Neural cell (in vitro differentiated cells): ENCODE measurements at regions not wholly inside any gene's neighbourhood (a gene's known extent, or its start where the extent isn't known, plus 50 kb on each side); places are given as distances from the start of the nearest gene placed in this dataset.

Experiments
- EP300 ChIP-seq: fragments of 450-650 bp; conservative IDR thresholded peaks from 2 replicates; pipeline ENCODE4 v1.6.1; 2014; ENCODE audit warnings: antibody characterized with exemption, mild to moderate bottlenecking, moderate library complexity; ENCODE audit not compliant: poor library complexity, severe bottlenecking
- EZH2 ChIP-seq: fragments of 200-600, 300-800 bp; shearing (Covaris generic), sonication (generic); IDR thresholded peaks from 2 replicates; pipeline ENCODE4 v1.6.1; 2014; ENCODE audit warnings: antibody characterized with exemption, low read length, borderline replicate concordance, mild to moderate bottlenecking; ENCODE audit not compliant: insufficient read depth, poor library complexity, severe bottlenecking
- TF ChIP-seq, protein P1 (sequence below): fragments of 450-650 bp; IDR thresholded peaks from 2 replicates; pipeline ENCODE4 v1.5.1; 2014; ENCODE audit warnings: antibody characterized with exemption, mild to moderate bottlenecking, moderate library complexity; ENCODE audit not compliant: poor library complexity, severe bottlenecking
- TF ChIP-seq, protein P2 (sequence below): IDR thresholded peaks from 2 replicates; pipeline ENCODE4 v1.6.1; 2012; ENCODE audit warnings: borderline replicate concordance

DNA sequence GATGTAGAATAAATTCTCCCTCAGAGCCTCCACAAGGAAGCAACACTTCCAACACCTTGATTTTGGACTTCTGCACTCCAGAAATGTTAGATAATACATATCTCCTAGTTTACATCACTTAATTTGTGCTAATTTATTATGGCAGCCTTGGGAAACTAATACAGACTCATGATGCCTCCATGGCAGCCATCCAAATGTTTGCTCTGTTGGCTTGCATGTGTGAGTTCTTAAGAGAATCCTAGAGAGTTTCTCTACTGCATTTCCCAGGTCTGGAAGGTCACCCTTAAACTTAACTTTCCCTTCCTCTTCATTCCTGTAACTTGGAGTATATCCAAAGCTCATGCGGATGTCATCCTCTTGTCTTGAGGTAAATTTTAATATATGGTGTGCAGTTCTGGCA lies 956.1 kb downstream of the ADGRL3 start:
- TF ChIP-seq, protein P1, sequence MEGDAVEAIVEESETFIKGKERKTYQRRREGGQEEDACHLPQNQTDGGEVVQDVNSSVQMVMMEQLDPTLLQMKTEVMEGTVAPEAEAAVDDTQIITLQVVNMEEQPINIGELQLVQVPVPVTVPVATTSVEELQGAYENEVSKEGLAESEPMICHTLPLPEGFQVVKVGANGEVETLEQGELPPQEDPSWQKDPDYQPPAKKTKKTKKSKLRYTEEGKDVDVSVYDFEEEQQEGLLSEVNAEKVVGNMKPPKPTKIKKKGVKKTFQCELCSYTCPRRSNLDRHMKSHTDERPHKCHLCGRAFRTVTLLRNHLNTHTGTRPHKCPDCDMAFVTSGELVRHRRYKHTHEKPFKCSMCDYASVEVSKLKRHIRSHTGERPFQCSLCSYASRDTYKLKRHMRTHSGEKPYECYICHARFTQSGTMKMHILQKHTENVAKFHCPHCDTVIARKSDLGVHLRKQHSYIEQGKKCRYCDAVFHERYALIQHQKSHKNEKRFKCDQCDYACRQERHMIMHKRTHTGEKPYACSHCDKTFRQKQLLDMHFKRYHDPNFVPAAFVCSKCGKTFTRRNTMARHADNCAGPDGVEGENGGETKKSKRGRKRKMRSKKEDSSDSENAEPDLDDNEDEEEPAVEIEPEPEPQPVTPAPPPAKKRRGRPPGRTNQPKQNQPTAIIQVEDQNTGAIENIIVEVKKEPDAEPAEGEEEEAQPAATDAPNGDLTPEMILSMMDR = no peak
- no peak for TF ChIP-seq EP300
- no peak for TF ChIP-seq EZH2
- TF ChIP-seq, protein P2, sequence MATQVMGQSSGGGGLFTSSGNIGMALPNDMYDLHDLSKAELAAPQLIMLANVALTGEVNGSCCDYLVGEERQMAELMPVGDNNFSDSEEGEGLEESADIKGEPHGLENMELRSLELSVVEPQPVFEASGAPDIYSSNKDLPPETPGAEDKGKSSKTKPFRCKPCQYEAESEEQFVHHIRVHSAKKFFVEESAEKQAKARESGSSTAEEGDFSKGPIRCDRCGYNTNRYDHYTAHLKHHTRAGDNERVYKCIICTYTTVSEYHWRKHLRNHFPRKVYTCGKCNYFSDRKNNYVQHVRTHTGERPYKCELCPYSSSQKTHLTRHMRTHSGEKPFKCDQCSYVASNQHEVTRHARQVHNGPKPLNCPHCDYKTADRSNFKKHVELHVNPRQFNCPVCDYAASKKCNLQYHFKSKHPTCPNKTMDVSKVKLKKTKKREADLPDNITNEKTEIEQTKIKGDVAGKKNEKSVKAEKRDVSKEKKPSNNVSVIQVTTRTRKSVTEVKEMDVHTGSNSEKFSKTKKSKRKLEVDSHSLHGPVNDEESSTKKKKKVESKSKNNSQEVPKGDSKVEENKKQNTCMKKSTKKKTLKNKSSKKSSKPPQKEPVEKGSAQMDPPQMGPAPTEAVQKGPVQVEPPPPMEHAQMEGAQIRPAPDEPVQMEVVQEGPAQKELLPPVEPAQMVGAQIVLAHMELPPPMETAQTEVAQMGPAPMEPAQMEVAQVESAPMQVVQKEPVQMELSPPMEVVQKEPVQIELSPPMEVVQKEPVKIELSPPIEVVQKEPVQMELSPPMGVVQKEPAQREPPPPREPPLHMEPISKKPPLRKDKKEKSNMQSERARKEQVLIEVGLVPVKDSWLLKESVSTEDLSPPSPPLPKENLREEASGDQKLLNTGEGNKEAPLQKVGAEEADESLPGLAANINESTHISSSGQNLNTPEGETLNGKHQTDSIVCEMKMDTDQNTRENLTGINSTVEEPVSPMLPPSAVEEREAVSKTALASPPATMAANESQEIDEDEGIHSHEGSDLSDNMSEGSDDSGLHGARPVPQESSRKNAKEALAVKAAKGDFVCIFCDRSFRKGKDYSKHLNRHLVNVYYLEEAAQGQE = no peak
